Stomach smooth muscle (tissue), 2 donors: ENCODE measurements at regions not wholly inside any gene's neighbourhood (a gene's known extent, or its start where the extent isn't known, plus 50 kb on each side); places are given as distances from the start of the nearest gene placed in this dataset.

Experiments
- H3K27ac ChIP-seq: one replicate; pipeline ENCODE4 v1.7.0; 2013; ENCODE audit warnings: mild to moderate bottlenecking, low read length, inconsistent platforms
- H3K27me3 ChIP-seq, 2 donors: one replicate each; pipeline ENCODE4 v1.7.0; 2013; ENCODE audit warnings: low read length in 2 of 2; ENCODE audit not compliant: insufficient read depth in 2 of 2, control insufficient read depth in 1 of 2
- H3K36me3 ChIP-seq, 2 donors: one replicate each; pipeline ENCODE4 v1.7.0; 2013; ENCODE audit warnings: low read length in 2 of 2; ENCODE audit not compliant: control insufficient read depth in 2 of 2, insufficient read depth in 2 of 2
- H3K4me1 ChIP-seq: one replicate; pipeline ENCODE4 v1.7.0; 2013; ENCODE audit warnings: low read length; ENCODE audit not compliant: control insufficient read depth, insufficient read depth
- H3K4me3 ChIP-seq, 2 donors: one replicate each; pipeline ENCODE4 v1.7.0; 2013; ENCODE audit warnings: low read length in 2 of 2
- H3K9ac ChIP-seq, 2 donors: one replicate each; pipeline ENCODE4 v1.7.0; 2013; ENCODE audit warnings: low read length in 2 of 2, mild to moderate bottlenecking in 1 of 2
- H3K9me3 ChIP-seq, 2 donors: one replicate each; pipeline ENCODE4 v1.7.0; 2013; ENCODE audit warnings: low read length in 2 of 2; ENCODE audit not compliant: control insufficient read depth in 2 of 2
- donor health status: healthy.
- donor health status: Pancreatic carcinoma.

- Histone ChIP-seq H3K9me3 (no peaks in the 10 kb centered on the region), H3K27ac (no peak overlapping the region), H3K4me1 (no peaks in the 10 kb centered on the region), H3K36me3 (no peaks in the 10 kb centered on the region), H3K9ac (no peak overlapping the region), H3K4me3 (no peak overlapping the region), H3K27me3 (no peaks in the 10 kb centered on the region)
Observed at GRCh38 chr4:133493776-133494175, 344.7 kb downstream of the PCDH10 start.

GRCh38 chr4:133493241-133493640 is 344.1 kb downstream of the PCDH10 start:
- no peak overlapping the region for H3K9ac ChIP-seq
- no peak overlapping the region for H3K4me3 ChIP-seq
- no peaks in the 10 kb centered on the region for H3K36me3 ChIP-seq
- no peak overlapping the region for H3K27ac ChIP-seq
- H3K9me3 ChIP-seq = no peaks in the 10 kb centered on the region
- no peaks in the 10 kb centered on the region for H3K27me3 ChIP-seq
- H3K4me1 ChIP-seq = no peaks in the 10 kb centered on the region

DNA sequence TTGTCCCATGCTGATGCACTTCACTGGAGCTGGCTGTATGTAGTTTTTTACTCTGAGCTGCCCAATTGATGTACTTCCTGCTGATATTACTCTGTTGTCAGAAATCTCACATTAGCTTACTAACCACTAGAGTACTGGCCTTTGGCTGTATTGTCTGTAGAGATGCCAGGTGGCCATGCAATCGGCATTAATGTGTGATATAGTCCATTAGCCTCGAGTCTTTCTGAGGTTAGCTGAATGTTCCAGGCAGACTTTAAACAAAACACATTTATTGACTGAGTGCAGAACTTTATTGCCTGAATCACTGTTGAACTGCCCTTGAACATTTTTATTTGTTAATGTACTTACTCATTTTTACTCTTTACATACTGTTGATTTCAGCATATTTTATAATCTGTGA is 335.2 kb downstream of the PCDH10 start:
- no peaks in the 10 kb centered on the region for H3K4me1 ChIP-seq
- H3K4me3 ChIP-seq = no peak overlapping the region
- H3K9me3 ChIP-seq = no peaks in the 10 kb centered on the region
- H3K27ac ChIP-seq = no peak overlapping the region
- no peak overlapping the region for H3K9ac ChIP-seq
- no peaks in the 10 kb centered on the region for H3K27me3 ChIP-seq
- H3K36me3 ChIP-seq = no peaks in the 10 kb centered on the region

- Histone ChIP-seq H3K27ac (no peak overlapping the region), H3K4me3 (no peak overlapping the region), H3K4me1 (no peaks in the 10 kb centered on the region), H3K27me3 (no peaks in the 10 kb centered on the region), H3K9ac (no peak overlapping the region), H3K9me3 (no peaks in the 10 kb centered on the region), H3K36me3 (no peaks in the 10 kb centered on the region)
Observed at GRCh38 chr4:133483600-133484246, 334.6 kb downstream of the PCDH10 start.

DNA sequence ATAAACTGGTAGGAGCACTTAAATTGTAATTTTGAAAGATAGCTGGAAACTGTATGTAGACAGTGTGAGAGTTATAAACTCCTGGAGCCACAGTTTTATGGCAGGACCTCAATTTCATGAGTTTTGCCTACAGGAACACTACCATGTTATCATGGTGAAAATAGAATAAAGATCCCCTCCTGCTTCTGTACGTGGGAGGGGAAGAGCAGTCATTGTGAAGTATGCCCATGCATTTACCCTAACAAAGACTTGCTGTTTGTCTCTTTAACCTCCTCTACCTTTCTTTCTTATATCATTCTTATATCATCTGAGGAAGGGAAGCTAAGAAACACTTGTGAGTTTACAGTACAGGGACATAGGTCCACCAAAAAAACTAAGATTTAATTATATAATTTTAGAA is 327.0 kb downstream of the PCDH10 start:
- Histone ChIP-seq H3K27me3 (no peaks in the 10 kb centered on the region), H3K27ac (no peak overlapping the region), H3K9ac (no peak overlapping the region), H3K4me3 (no peak overlapping the region), H3K4me1 (no peaks in the 10 kb centered on the region), H3K36me3 (no peaks in the 10 kb centered on the region), H3K9me3 (no peaks in the 10 kb centered on the region)

DNA sequence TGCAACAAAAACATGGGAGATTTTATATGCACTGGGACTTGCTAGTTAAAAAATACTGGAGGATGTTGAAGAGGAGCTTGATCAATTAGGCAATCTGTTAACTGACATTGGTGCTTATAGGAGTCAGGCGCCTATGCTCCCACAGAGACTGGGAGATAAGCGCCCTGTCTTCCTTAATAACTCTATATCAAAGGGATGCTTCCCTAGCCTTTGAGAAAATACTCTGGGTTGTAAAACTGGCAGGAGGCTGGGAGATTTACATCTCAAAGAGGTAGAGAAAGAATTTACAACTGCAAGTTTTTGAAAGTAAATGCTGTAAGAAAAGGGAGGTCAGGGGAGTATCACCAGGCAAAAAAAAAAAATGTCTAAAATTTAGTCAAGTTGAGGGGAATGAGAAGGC is 325.4 kb downstream of the PCDH10 start:
- H3K4me1 ChIP-seq = no peaks in the 10 kb centered on the region
- H3K27me3 ChIP-seq = no peaks in the 10 kb centered on the region
- no peak overlapping the region for H3K9ac ChIP-seq
- no peak overlapping the region for H3K27ac ChIP-seq
- no peaks in the 10 kb centered on the region for H3K9me3 ChIP-seq
- H3K4me3 ChIP-seq = no peak overlapping the region
- no peaks in the 10 kb centered on the region for H3K36me3 ChIP-seq

DNA sequence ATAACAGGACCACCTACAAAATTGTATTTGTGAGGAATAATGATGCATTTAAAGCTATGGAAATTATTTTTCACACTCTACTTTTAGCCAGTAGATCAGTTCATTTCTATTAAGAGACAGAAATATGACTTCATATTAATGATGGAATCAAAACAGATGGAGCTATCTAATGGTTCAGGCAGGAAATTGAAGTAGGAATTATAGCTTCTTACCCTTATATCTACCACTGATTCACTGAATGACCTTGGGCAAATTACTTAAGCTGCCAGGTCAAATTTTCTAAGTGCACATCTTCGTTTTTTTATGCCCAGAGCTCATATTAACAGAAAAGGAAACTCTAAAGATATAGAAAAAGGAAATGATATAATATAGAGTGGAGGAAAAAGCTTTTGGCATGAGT is 323.1 kb downstream of the PCDH10 start:
- H3K9ac ChIP-seq = no peak overlapping the region

DNA sequence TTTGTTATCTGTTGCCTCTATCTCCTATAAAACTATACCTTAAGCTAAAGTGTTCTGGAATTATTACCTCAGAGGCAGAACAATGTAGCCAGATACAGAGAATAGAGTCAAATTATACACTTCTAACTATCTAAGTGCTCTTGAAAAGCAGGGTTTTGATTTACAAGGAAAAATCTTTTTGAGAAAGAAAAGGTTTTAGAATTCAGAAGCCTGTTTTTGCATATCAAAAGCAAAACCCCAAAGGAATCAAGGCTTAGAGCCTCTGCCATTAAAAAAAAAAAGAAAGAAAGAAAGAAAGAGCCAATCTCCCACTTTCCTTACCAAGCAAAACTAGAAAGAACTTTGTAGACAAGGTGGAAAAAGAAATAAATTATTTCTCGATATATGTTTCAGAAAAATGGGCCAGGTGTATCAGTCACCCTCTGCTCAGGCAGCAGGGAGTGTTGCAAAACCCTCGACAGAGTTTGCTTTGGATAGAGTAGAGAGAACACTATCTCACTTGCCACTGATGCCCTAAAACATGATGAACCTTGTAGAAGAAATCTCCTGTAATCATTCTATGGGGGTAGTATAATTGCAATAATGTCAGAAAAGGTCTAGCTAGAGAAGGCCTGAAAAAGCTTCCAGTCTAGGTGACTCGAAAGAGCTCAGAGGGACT is 318.3 kb downstream of the PCDH10 start:
- Histone ChIP-seq H3K36me3 (no peaks in the 10 kb centered on the region), H3K4me3 (no peak overlapping the region), H3K9me3 (no peaks in the 10 kb centered on the region), H3K4me1 (no peaks in the 10 kb centered on the region), H3K27ac (no peak overlapping the region), H3K9ac (no peak overlapping the region), H3K27me3 (no peaks in the 10 kb centered on the region)

More for the DNA sequence above, 323.1 kb downstream of the PCDH10 start:
- H3K27me3 ChIP-seq = no peaks in the 10 kb centered on the region
- no peaks in the 10 kb centered on the region for H3K36me3 ChIP-seq
- H3K4me3 ChIP-seq = no peak overlapping the region
- no peaks in the 10 kb centered on the region for H3K9me3 ChIP-seq
- H3K4me1 ChIP-seq = no peaks in the 10 kb centered on the region
- no peak overlapping the region for H3K27ac ChIP-seq

GRCh38 chr4:133465022-133465421 is 315.9 kb downstream of the PCDH10 start:
- no peak overlapping the region for H3K4me3 ChIP-seq
- no peak overlapping the region for H3K27ac ChIP-seq
- no peaks in the 10 kb centered on the region for H3K36me3 ChIP-seq
- H3K4me1 ChIP-seq = no peaks in the 10 kb centered on the region
- H3K9ac ChIP-seq = no peak overlapping the region
- no peaks in the 10 kb centered on the region for H3K9me3 ChIP-seq
- no peaks in the 10 kb centered on the region for H3K27me3 ChIP-seq

DNA sequence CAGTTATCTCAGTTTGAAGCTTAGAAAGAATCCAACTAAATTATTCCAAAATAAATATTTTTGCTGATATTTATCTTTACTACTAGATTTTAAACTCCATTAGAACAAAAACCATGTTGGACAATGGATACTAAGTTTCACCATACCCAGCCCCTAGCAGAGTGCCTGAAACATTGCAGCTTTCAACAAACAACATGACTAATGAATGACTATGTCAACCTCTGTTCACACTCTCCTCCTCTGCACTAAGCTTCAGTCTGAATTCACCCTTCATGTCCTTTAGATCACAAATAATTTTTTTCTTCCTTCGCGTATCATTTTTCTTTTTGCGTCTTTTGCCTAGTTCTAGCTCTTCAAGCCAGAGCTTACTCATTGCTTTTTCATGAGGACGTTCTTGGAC is 315.2 kb downstream of the PCDH10 start:
- H3K27ac ChIP-seq = no peak overlapping the region

GRCh38 chr4:133452678-133453077 is 303.6 kb downstream of the PCDH10 start:
- Histone ChIP-seq H3K36me3 (no peaks in the 10 kb centered on the region), H3K4me3 (no peak overlapping the region), H3K4me1 (no peaks in the 10 kb centered on the region), H3K9ac (no peak overlapping the region), H3K27me3 (no peaks in the 10 kb centered on the region), H3K9me3 (no peaks in the 10 kb centered on the region), H3K27ac (no peak overlapping the region)

More for the DNA sequence above, 315.2 kb downstream of the PCDH10 start:
- Histone ChIP-seq H3K4me1 (no peaks in the 10 kb centered on the region), H3K27me3 (no peaks in the 10 kb centered on the region), H3K9me3 (no peaks in the 10 kb centered on the region), H3K4me3 (no peak overlapping the region), H3K9ac (no peak overlapping the region), H3K36me3 (no peaks in the 10 kb centered on the region)
